Progenitor cell of endocrine pancreas (in vitro differentiated cells): ENCODE measurements at regions not wholly inside any gene's neighbourhood (a gene's known extent, or its start where the extent isn't known, plus 50 kb on each side); places are given as distances from the start of the nearest gene placed in this dataset.

ENCODE experiments used
- DNase-seq: peaks from one replicate; pipeline ENCODE4 v3.0.0; 2021; ENCODE audit warnings: low spot score; ENCODE audit not compliant: unreplicated experiment
- H3K27ac Mint-ChIP-seq: 2 replicates; pipeline ENCODE4 v1.8.0; 2021; ENCODE audit warnings: mild to moderate bottlenecking, moderate library complexity, mixed read lengths
- H3K27me3 Mint-ChIP-seq: 2 replicates; pipeline ENCODE4 v1.8.0; 2021; ENCODE audit warnings: mixed read lengths
- H3K36me3 Mint-ChIP-seq: 2 replicates; pipeline ENCODE4 v1.8.0; 2022; ENCODE audit warnings: mixed read lengths; ENCODE audit not compliant: insufficient read depth
- H3K4me1 Mint-ChIP-seq: 2 replicates; pipeline ENCODE4 v1.8.0; 2021; ENCODE audit warnings: low read depth, mixed read lengths
- H3K4me3 Mint-ChIP-seq: 2 replicates; pipeline ENCODE4 v1.8.0; 2021; ENCODE audit warnings: low read depth, mild to moderate bottlenecking, moderate library complexity, mixed read lengths
- H3K9me3 Mint-ChIP-seq: 2 replicates; pipeline ENCODE4 v1.8.0; 2021; ENCODE audit warnings: low read depth, mixed read lengths
- CTCF ChIP-seq: fragments of 200-600 bp; sonication (generic); IDR thresholded peaks from one replicate; pipeline ENCODE4 v1.5.0; 2021; ENCODE audit warnings: antibody characterized with exemption, mild to moderate bottlenecking; ENCODE audit not compliant: unreplicated experiment

GRCh38 chr6:114735025-114735735 is 392.4 kb upstream of the HS3ST5 start:
- Mint-ChIP-seq H3K27ac (no peak overlapping the region), H3K9me3 (peaks cover 3% of the 10 kb centered on the region), H3K4me1 (no peaks in the 10 kb centered on the region), H3K4me3 (no peak overlapping the region), H3K36me3 (no peaks in the 10 kb centered on the region), H3K27me3 (no peaks in the 10 kb centered on the region)
- no peak for DNase-seq
- TF ChIP-seq CTCF: no peak

- H3K4me3 Mint-ChIP-seq: no peak overlapping the region
- H3K36me3 Mint-ChIP-seq: no peaks in the 10 kb centered on the region
- H3K27ac Mint-ChIP-seq: no peak overlapping the region
- DNase-seq: no peak
- H3K4me1 Mint-ChIP-seq: no peaks in the 10 kb centered on the region
- TF ChIP-seq CTCF: no peak
- H3K9me3 Mint-ChIP-seq: peaks cover 3% of the 10 kb centered on the region
- H3K27me3 Mint-ChIP-seq: no peaks in the 10 kb centered on the region
Observed at GRCh38 chr6:114733596-114733995, 390.8 kb upstream of the HS3ST5 start.

GRCh38 chr6:114718716-114719270 is 376.0 kb upstream of the HS3ST5 start:
- Mint-ChIP-seq H3K36me3 (no peaks in the 10 kb centered on the region), H3K4me1 (no peaks in the 10 kb centered on the region), H3K27me3 (peaks cover 5% of the 10 kb centered on the region), H3K4me3 (no peak overlapping the region), H3K9me3 (no peaks in the 10 kb centered on the region), H3K27ac (no peak overlapping the region)
- TF ChIP-seq CTCF: no peak
- no peak for DNase-seq

GRCh38 chr6:114718186-114718585 is 375.4 kb upstream of the HS3ST5 start:
- H3K4me1 Mint-ChIP-seq: no peaks in the 10 kb centered on the region
- peaks cover 5% of the 10 kb centered on the region for H3K27me3 Mint-ChIP-seq
- no peaks in the 10 kb centered on the region for H3K9me3 Mint-ChIP-seq
- H3K4me3 Mint-ChIP-seq: no peak overlapping the region
- H3K27ac Mint-ChIP-seq: no peak overlapping the region
- no peaks in the 10 kb centered on the region for H3K36me3 Mint-ChIP-seq
- DNase-seq: no peak
- no peak for TF ChIP-seq CTCF

GRCh38 chr6:114714836-114715507 is 372.1 kb upstream of the HS3ST5 start:
- H3K27ac Mint-ChIP-seq: no peak overlapping the region
- H3K27me3 Mint-ChIP-seq: peaks cover 8% of the 10 kb centered on the region
- H3K4me1 Mint-ChIP-seq: no peaks in the 10 kb centered on the region
- DNase-seq: no peak
- H3K9me3 Mint-ChIP-seq: no peaks in the 10 kb centered on the region
- TF ChIP-seq CTCF: no peak
- H3K36me3 Mint-ChIP-seq: no peaks in the 10 kb centered on the region
- no peak overlapping the region for H3K4me3 Mint-ChIP-seq
